Fibroblast of gingiva (primary cell): ENCODE measurements at regions not wholly inside any gene's neighbourhood (a gene's known extent, or its start where the extent isn't known, plus 50 kb on each side); places are given as distances from the start of the nearest gene placed in this dataset.

Source experiments
- DNase-seq: peaks from one replicate; pipeline ENCODE4 v3.0.0-alpha.2; 2011; ENCODE audit warnings: low read depth

- DNase-seq = no peak
Observed at GRCh38 chr13:31686670-31687425, 52.5 kb upstream of the RXFP2 start.
